ENCODE measurements at regions not wholly inside any gene's neighbourhood (a gene's known extent, or its start where the extent isn't known, plus 50 kb on each side); places are given as distances from the start of the nearest gene placed in this dataset.
"Not testable (repeated sequence)": the region's sequence is repeated elsewhere in the genome, so short reads cannot be mapped to it uniquely, and the experiment has no call there.

- not testable (repeated sequence) for DNase-seq
Measured at GRCh38 chr9:22225856-22226255, 216.8 kb upstream of the CDKN2B start.

GRCh38 chr9:22227986-22228385 is 218.6 kb upstream of the DMRTA1 start:
- DNase-seq, result no peak

DNA sequence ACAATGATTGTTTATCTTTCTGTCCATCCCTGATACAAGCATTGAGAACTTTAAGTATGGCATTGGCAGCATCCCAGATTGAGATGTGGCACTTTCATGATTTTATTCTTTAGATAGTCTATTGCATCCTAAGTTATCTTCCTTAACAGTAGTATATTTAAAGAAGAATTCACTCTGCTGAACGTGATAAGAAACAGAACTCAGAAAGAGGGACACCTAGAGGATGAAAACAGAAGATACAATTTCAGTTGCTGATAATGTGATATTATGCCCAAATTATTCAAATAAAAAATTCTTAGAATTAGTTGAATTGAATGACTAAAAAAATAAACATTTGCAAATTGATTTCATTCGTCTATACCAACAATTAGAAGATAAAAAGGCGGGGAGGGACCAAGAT is 218.1 kb upstream of the DMRTA1 start:
- no peak for DNase-seq

- DNase-seq, result no peak
Measured at GRCh38 chr9:22229069-22229468, 217.6 kb upstream of the DMRTA1 start.

GRCh38 chr9:22231309-22231708 is 215.3 kb upstream of the DMRTA1 start:
- DNase-seq, result not testable (repeated sequence)

GRCh38 chr9:22232971-22233370 is 213.7 kb upstream of the DMRTA1 start:
- DNase-seq, result no peak

DNA sequence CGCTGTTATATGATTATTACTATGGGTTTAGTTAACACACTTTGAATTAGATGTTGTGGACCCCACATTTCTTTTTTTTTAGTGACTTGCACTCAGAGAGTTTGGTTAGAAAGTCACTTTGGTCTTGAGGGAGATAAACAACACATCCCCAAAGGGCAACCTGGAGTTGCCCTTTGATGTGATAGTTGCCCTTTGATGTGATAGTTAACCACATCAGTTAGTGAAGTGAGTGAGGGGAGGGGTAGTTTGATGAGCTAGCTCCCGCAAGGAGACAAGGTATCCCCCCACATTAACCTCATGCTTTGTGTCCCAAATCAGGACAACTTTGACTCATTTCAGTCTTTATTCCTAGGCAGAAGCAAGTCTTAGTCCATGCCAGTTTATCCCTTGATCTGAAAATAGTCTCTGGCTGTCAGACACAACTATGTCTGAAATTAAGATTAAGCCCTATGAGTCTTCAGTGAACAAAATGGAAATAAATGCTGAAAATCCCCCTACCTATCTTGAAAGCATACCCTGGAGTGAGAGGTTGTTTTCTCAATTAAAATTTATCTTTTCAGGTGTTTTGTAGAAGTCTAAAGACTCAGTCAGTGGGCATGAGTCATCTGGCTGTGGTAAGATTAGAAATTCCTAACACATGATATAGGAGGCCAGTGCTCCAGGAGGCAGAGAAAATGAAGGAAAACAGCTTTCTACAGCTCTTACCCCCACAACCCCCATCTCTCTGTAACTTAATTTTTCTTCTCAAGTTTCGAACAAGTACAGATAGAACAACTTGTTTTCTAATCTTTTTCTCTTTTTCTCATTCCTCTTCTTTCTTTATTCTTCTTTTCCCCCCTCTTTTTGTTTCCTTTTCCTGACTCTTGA is 208.9 kb upstream of the DMRTA1 start:
- DNase-seq, result peak; percentile 71

DNA sequence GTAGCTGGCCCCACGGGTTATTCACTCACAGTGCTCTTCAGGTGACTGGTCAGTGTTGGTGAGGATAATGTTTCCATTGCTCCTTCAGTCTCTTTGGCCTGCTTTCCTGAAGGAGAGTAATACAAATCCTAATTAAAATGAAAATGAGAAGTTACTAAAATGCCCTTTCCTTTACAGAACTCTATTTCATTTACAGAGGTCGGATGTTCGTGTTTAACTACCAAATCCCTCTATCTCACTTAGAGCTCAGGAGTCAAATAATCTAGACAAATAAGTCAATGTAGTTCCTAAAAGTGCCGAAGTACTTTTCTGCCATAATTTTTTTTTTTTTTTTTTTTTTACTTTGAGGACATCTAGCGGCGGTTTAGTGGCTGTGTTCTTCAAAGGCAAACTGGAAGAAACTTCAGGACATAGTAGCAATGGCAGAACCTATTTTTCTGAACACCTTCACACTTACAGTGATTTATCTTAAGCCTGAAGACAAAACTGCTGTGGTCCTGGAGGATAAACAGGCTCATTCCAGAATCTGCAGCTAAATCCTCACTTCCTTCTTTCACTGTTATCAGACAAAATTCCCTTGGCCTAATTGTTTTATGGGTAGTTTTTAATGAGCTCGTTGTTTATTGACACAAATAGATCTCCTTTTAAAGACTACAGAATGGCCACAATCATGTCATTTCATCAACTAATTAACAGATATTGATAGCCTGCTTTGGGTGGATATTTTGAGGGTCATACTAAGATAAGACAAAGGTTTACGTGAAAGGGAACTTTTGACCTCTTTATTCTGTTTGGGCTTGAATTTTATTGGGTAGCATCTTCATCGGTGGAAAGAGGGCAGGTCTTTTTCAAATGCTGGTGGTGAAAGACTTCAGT is 207.6 kb upstream of the DMRTA1 start:
- no peak for DNase-seq

DNA sequence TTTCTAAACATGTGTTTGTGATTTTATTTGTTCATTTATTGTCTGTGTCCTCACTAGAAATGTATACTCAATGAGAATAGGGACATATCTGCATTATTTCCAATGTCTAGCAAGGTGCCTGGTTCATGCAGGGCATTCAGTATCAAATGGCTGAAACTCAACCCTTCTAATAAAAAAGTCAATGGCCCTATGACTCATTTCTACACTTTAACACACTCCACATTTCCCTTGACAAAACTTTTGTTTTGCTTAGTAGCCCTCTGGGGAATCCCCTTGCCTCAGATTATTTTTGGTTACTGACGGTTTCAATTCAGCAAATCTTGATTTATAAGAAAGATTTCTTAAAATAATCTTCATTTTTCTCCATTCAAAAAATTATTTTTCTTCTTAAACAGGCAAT is 206.0 kb upstream of the DMRTA1 start:
- DNase-seq, result no peak

GRCh38 chr9:22241024-22241423 is 205.6 kb upstream of the DMRTA1 start:
- no peak for DNase-seq

DNA sequence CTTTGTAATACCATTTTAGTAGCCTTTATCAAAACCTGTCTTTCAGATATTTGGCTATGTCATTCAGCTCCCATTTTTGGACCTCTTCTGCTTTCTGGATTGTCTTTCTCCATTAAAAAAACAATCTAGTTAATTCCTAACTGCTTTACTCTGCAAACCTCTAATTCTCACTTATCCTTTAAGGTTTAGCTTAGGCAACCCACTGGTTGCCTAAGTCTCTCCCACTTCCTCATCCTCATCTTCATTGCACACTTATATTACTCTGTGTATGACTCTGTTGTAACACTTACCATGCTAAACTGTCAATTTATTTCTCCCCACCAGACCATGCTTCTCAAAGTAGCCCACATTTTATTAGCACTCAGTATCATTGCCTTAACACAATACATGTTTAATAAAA is 205.0 kb upstream of the DMRTA1 start:
- DNase-seq, result no peak

- DNase-seq, result peak; percentile 81
Measured at GRCh38 chr9:22244139-22245011, 202.2 kb upstream of the DMRTA1 start.

DNA sequence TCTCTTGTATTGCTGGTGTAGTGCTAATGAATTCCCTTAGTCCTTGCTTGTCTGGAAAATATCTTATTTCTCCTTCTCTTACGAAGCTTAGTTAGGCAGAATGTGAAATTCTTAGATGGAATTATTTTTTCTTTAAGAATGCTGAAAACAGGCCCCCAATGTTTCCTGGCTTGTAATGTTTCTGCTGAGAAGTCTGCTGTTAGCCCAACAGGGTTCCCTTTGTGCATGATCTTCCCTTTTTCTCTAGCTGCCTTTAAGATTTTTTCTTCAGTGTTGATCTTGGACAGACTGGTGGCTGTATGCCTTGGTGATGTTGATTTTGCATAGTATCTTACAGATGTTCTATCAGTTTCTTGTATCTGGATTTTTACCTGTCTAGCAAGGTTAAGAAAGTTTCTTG is 191.3 kb upstream of the DMRTA1 start:
- no peak for DNase-seq

DNA sequence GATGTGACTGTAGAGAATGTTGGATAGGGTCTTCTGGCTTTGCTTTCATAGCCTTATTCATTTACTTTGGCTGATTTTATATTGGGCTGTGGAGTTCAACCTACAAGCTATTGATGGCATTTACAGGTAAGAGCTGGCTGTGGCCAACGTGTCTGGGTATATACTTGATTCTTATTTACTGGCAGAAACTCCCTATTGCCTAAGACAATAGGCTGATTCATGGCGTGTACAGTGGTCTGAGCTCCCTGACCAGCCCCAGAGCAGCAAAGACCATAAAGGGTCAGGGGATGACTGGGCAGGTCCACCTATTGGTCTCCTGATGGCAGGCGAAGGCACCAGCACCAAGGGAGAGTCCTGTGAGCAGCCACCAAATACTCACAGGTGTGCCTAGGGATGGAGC is 190.2 kb upstream of the DMRTA1 start:
- no peak for DNase-seq

DNA sequence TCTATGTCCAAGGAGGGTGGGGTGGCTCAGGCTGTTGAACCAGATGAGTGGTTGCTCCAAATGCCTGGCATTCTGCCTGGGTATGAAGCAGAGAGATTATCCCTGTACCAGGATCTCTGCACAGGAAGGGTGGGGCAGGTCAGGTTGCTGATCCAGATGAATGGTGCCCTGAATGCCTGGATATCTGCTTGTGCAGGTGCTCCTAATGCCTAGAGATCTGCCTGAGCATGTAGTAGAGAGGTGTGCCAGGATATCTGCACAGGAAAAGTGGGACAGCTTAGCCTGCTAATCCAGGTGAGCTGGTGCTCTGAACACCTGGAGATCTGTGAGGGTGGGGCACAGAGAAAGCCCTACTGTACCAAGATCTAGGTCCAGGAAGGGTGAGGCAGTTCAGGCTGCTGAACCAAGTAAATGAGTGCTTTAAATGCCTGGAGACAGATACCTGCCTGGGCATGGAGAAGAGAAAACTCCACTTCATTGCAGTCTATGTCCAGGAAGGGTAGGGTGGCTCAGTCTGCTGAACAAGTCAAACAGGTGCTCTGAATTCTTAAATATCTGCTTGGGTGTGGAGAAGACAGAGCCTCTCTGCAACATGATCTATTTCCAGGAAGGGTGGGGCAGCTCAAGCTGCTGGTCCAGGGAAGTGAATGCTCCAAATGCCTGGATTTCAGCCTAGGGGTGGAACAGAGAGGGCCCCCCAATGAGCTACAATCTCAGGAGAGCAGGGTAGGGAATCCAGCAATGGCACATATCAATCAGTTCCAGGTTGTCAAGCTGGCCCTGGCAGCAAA is 189.4 kb upstream of the DMRTA1 start:
- DNase-seq, result no peak

GRCh38 chr9:22265038-22265437 is 181.6 kb upstream of the DMRTA1 start:
- no peak for DNase-seq

- no peak for DNase-seq
Measured at GRCh38 chr9:22265534-22265933, 181.1 kb upstream of the DMRTA1 start.

DNA sequence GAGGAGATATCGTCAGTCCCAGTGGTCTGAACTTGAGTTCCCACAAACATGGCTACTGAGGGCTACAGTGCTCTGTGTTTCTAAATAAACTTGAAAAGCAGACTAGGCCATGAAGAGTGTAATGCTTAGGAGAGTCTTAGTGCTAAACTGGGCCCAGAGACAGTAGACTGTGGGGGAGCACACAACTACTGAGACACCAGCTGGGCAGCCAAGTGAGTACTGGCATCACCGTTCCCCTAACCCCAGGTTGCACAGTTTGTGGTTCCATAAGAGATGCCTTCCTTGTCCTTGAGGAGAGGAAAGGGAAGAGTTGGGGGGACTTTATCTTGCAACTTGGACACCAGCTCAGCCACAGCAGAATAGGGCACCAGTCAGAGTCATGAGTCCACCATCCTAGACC is 172.1 kb upstream of the DMRTA1 start:
- DNase-seq, result no peak

- no peak for DNase-seq
Measured at GRCh38 chr9:22278426-22278825, 168.2 kb upstream of the DMRTA1 start.

DNA sequence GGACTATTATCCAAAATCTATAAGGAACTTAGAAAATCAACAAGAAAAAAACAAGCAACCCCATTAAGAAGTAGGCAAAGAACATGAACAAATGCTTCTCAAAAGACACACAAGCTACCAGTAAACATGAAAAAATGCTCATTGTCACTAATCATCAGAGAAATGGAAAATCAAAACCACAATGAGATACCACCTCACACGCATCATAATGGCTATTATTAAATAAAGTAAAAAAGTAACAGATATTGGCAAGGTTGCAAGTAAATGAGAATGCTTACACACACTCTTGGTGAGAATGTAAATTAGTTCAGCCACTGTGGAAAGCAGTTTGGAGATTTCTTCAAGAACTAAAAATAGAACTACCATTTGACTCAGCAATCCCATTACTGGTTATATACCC is 167.0 kb upstream of the DMRTA1 start:
- no peak for DNase-seq

DNA sequence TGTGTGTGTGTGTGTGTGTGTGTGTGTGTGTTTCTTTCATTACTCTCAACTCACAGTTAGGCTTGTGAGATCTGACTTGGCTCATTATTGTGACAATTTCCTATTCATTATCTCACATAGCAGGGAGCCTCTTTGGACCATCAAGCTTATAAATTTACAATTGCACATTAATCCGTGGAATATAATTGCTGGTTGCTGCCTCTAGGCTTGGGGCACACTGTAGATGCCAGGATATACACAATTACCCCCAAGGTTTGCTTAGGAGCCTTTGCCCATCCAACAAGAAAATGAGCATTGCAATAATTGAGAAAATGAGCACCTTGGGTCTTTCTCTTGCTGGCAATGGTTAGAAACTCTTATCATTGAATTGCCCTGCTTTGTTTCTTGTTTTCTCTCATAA is 161.6 kb upstream of the DMRTA1 start:
- DNase-seq, result no peak

DNA sequence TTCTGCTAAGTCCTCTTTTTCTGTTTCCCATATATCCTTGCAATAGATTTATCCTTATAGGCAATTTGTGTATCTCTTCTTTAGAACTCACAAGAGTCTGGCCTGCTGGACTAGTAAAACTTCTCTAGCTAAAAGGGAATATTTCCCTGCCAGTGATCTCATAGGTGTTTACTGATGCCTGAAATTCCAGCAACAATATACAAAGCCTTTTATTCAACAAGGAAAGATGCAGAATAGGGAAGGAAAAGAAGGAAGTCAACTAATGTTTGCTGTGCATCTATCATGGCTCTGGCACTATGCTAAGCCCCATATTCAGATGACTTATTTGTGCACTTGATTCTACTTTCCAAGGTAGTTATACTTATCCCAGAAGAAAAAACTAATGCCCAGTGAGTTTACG is 160.0 kb upstream of the DMRTA1 start:
- DNase-seq, result no peak

Measured in islet precursor cell (in vitro differentiated cells).